ENCODE measurements at regions not wholly inside any gene's neighbourhood (a gene's known extent, or its start where the extent isn't known, plus 50 kb on each side); places are given as distances from the start of the nearest gene placed in this dataset.

- ChIA-PET POLR2A (ENCODE audit: low non-redundant PET) (no interaction called here), CTCF (no interaction called here)
- TF ChIP-seq CTCF (conservative IDR thresholded peaks at IDR 0.05; ENCODE audit: low read depth), result no peak
- H3K27ac ChIP-seq, result no peak overlapping the region
- DNase-seq (ENCODE audit: low spot score), result no peak
Measured at GRCh38 chr3:148197061-148197460, 500.6 kb upstream of the AGTR1 start.

- POLR2A ChIA-PET (ENCODE audit: low non-redundant PET), result no interaction called here
- no peak for DNase-seq (ENCODE audit: low spot score)
- CTCF ChIA-PET, result interaction anchor here (0.6 kb wide), 1 partner anchor 989 kb away, joined by 4 read pairs; no protein-coding TSS in a partner anchor
- TF ChIP-seq CTCF (conservative IDR thresholded peaks at IDR 0.05; ENCODE audit: low read depth), result no peak
- H3K27ac ChIP-seq, result no peak overlapping the region
Measured at GRCh38 chr3:148202386-148202785, 495.3 kb upstream of the AGTR1 start.

- TF ChIP-seq CTCF (conservative IDR thresholded peaks at IDR 0.05; ENCODE audit: low read depth), result no peak
- no peak for DNase-seq (ENCODE audit: low spot score)
- no peak overlapping the region for H3K27ac ChIP-seq
- CTCF ChIA-PET, result interaction anchor here (0.5 to 0.6 kb wide), 2 partner anchors 138 to 1411 kb away, joined by 3 read pairs; no protein-coding TSS in a partner anchor
- POLR2A ChIA-PET (ENCODE audit: low non-redundant PET), result no interaction called here
Measured at GRCh38 chr3:148203297-148204010, 494.2 kb upstream of the AGTR1 start.

- ChIA-PET POLR2A (ENCODE audit: low non-redundant PET) (no interaction called here), CTCF (interaction anchor here (0.5 kb wide), 1 partner anchor 138 kb away, joined by 3 read pairs; no protein-coding TSS in a partner anchor)
- H3K27ac ChIP-seq, result no peak overlapping the region
- TF ChIP-seq CTCF (conservative IDR thresholded peaks at IDR 0.05; ENCODE audit: low read depth), result no peak
- DNase-seq (ENCODE audit: low spot score), result no peak
Measured at GRCh38 chr3:148204131-148204530, 493.6 kb upstream of the AGTR1 start.

GRCh38 chr3:148205977-148206376, 491.7 kb upstream of the AGTR1 start:
- TF ChIP-seq CTCF (conservative IDR thresholded peaks at IDR 0.05; ENCODE audit: low read depth), result no peak
- ChIA-PET CTCF (no interaction called here), POLR2A (ENCODE audit: low non-redundant PET) (no interaction called here)
- no peak overlapping the region for H3K27ac ChIP-seq
- DNase-seq (ENCODE audit: low spot score), result no peak

- ChIA-PET POLR2A (ENCODE audit: low non-redundant PET) (no interaction called here), CTCF (no interaction called here)
- TF ChIP-seq CTCF (conservative IDR thresholded peaks at IDR 0.05; ENCODE audit: low read depth), result no peak
Measured at GRCh38 chr3:148206446-148206845, 491.3 kb upstream of the AGTR1 start.

More at GRCh38 chr3:148206446-148206845, 491.3 kb upstream of the AGTR1 start:
- no peak for DNase-seq (ENCODE audit: low spot score)
- H3K27ac ChIP-seq, result no peak overlapping the region

Data from RWPE1 (cell line).